ENCODE measurements at regions not wholly inside any gene's neighbourhood (a gene's known extent, or its start where the extent isn't known, plus 50 kb on each side); places are given as distances from the start of the nearest gene placed in this dataset.

- Histone ChIP-seq H2BK15ac (ENCODE audit: low read length) (no peak overlapping the region), H2BK20ac (ENCODE audit: low read length) (no peak overlapping the region), H3K14ac (ENCODE audit: insufficient read length) (no peak overlapping the region), H4K5ac (ENCODE audit: insufficient read length, low read depth, low read length) (no peak overlapping the region), H3K27me3 (replicated peaks in 1 of 4; ENCODE audit: control insufficient read depth in 3 of 4, extremely low read depth in 1 of 4, insufficient read depth in 3 of 4, low read length in 3 of 4) (no peaks in the 10 kb centered on the region), H4K8ac (ENCODE audit: extremely low read depth, insufficient read depth, low read length) (no peak overlapping the region), H3K4ac (replicated peaks; ENCODE audit: insufficient read length, low read depth, low read length) (no peak overlapping the region), H3K4me1 (replicated peaks in 1 of 4; ENCODE audit: control insufficient read depth in 3 of 4, insufficient read depth in 4 of 4, low read length in 3 of 4) (0 out of 7 replicates have a peak, but pooled peaks cover 0 to 2% (median 0%) of the 10 kb centered on the region in 4 experiments), H3K9ac (replicated peaks in 1 of 4; ENCODE audit: extremely low read depth in 1 of 4, low read depth in 3 of 4, low read length in 3 of 4) (no peak overlapping the region), H3K23ac (ENCODE audit: insufficient read length) (no peak overlapping the region), H3K4me2 (ENCODE audit: insufficient read depth in 1 of 2, low read depth in 2 of 2, low read length in 2 of 2) (no peak overlapping the region), H3K27ac (ENCODE audit: low read depth, low read length) (no peak overlapping the region), H3K36me3 (ENCODE audit: control insufficient read depth in 2 of 4, insufficient read depth in 4 of 4, low read length in 3 of 4) (no peaks in the 10 kb centered on the region), H3K79me2 (ENCODE audit: control insufficient read depth in 1 of 2, insufficient read depth in 2 of 2, low read length in 2 of 2) (no peaks in the 10 kb centered on the region), H3K4me3 (ENCODE audit: extremely low read depth in 1 of 4, insufficient read depth in 2 of 4, low read depth in 3 of 4, low read length in 4 of 4) (no peak overlapping the region), H2BK5ac (ENCODE audit: low read depth, low read length) (no peak overlapping the region), H3K9me3 (ENCODE audit: insufficient read depth in 2 of 2, low read depth in 1 of 2, low read length in 1 of 2) (peaks cover 0 to 8% of the 10 kb centered on the region in 2 experiments; a peak in 1 of 4 replicates), H4K91ac (replicated peaks; ENCODE audit: insufficient read length, low read length) (no peak overlapping the region), H3K79me1 (ENCODE audit: low read depth, low read length) (no peaks in the 10 kb centered on the region), H3K18ac (ENCODE audit: extremely low read depth, low read length) (no peak overlapping the region), H2BK120ac (replicated peaks; ENCODE audit: low read depth, low read length) (no peak overlapping the region), H2AFZ (ENCODE audit: low read length) (no peak overlapping the region), H4K20me1 (replicated peaks in 1 of 2; ENCODE audit: control insufficient read depth in 1 of 2, insufficient read depth in 2 of 2, low read length in 2 of 2) (no peaks in the 10 kb centered on the region), H3K23me2 (ENCODE audit: low read depth, low read length) (no peaks in the 10 kb centered on the region), H3K56ac (replicated peaks; ENCODE audit: insufficient read length, low read depth, low read length) (no peak overlapping the region), H2AK5ac (ENCODE audit: low read depth, low read length) (no peak overlapping the region), H2BK12ac (ENCODE audit: low read depth, low read length) (no peak overlapping the region)
- CTCF ChIA-PET (ENCODE audit: partially characterized antibody): no interaction called here
- no peak for FAIRE-seq
- TF ChIP-seq TBP (IDR thresholded peaks at IDR 0.05; ENCODE audit: low read depth, low read length): no peak
- TF ChIP-seq EP300 (IDR thresholded peaks at IDR 0.05; ENCODE audit: borderline replicate concordance in 1 of 2, low read depth in 2 of 2, low read length in 2 of 2): no peak
- TF ChIP-seq MAFK (IDR thresholded peaks at IDR 0.05; ENCODE audit: low read depth, low read length): no peak
- no peak for TF ChIP-seq TCF12 (IDR thresholded peaks at IDR 0.05; ENCODE audit: low read depth, low read length)
- TF ChIP-seq TEAD4 (IDR thresholded peaks at IDR 0.05; ENCODE audit: low read depth, low read length): no peak
- no peak for TF ChIP-seq CHD1 (IDR thresholded peaks at IDR 0.05; ENCODE audit: low read depth, low read length)
- no peak for TF ChIP-seq YY1 (IDR thresholded peaks at IDR 0.05; ENCODE audit: low read depth, low read length)
- no peak for TF ChIP-seq SP1 (IDR thresholded peaks at IDR 0.05; ENCODE audit: low read depth, low read length)
- TF ChIP-seq ZNF274 (IDR thresholded peaks at IDR 0.05; ENCODE audit: borderline replicate concordance, extremely low read depth, low read length): no peak
- TF ChIP-seq NANOG (IDR thresholded peaks at IDR 0.05; ENCODE audit: insufficient read depth, low read depth, low read length, poor library complexity, severe bottlenecking): no peak
- POLR2A ChIA-PET (ENCODE audit: partially characterized antibody): no interaction called here
- 91% methylated on average over 3 of the region's 3 CpGs; no CpG with 5 or more reads in 1 of the 2 experiments for WGBS, 2 experiments (ENCODE audit: extremely low coverage in 1 of 2, insufficient coverage in 1 of 2, insufficient read length in 1 of 2, insufficient replicate concordance in 2 of 2, low coverage in 1 of 2, low lambda C conversion rate in 2 of 2, missing lambda C conversion rate in 1 of 2)
- DNase-seq (ENCODE audit: low read depth in 1 of 2, low spot score in 2 of 2): no peak
Measured at GRCh38 chr3:103866113-103866512, 1431.3 kb downstream of the ZPLD1 start.
